SK-N-MC (cell line): ENCODE measurements at regions not wholly inside any gene's neighbourhood (a gene's known extent, or its start where the extent isn't known, plus 50 kb on each side); places are given as distances from the start of the nearest gene placed in this dataset.

Source experiments
- EZH2 ChIP-seq: fragments of 200-600 bp; sonication (generic); IDR thresholded peaks from one replicate; pipeline ENCODE4 v1.6.1; 2017; ENCODE audit warnings: antibody characterized with exemption
- POLR2AphosphoS5 ChIP-seq: IDR thresholded peaks from 2 replicates; pipeline ENCODE4 v1.6.1; 2012; ENCODE audit warnings: mild to moderate bottlenecking, low read depth, low read length, borderline replicate concordance

GRCh38 chr5:5939759-5940370 lies 438.5 kb downstream of the MED10 start:
- TF ChIP-seq EZH2 (no peak), POLR2AphosphoS5 (no peak)
